Neural progenitor cell (in vitro differentiated cells): ENCODE measurements at regions not wholly inside any gene's neighbourhood (a gene's known extent, or its start where the extent isn't known, plus 50 kb on each side); places are given as distances from the start of the nearest gene placed in this dataset.

Experiments
- DNase-seq: peaks from one replicate; pipeline ENCODE4 v3.0.0-alpha.2; 2016; ENCODE audit warnings: low spot score
- H2AFZ ChIP-seq: fragments of 200-600 bp; sonication (generic); replicated peaks from 2 replicates; pipeline ENCODE4 v1.6.1; 2016; ENCODE audit warnings: antibody characterized with exemption
- H3F3A ChIP-seq: fragments of 200-600 bp; sonication (generic); 2 replicates; pipeline ENCODE4 v1.6.1; 2016; ENCODE audit warnings: antibody characterized with exemption, low read depth
- H3K27ac ChIP-seq: fragments of 200-600 bp; sonication (generic); 2 replicates; pipeline ENCODE4 v1.5.1; 2016; ENCODE audit warnings: mild to moderate bottlenecking
- H3K27me3 ChIP-seq: fragments of 200-600 bp; sonication (generic); 2 replicates; pipeline ENCODE4 v1.6.1; 2016; ENCODE audit warnings: mild to moderate bottlenecking, moderate library complexity
- H3K36me3 ChIP-seq: fragments of 200-600 bp; sonication (generic); 2 replicates; pipeline ENCODE4 v1.5.1; 2016
- H3K4me1 ChIP-seq: fragments of 200-600 bp; sonication (generic); 2 replicates; pipeline ENCODE4 v1.6.1; 2016; ENCODE audit warnings: mixed run types
- H3K4me2 ChIP-seq: fragments of 200-600 bp; sonication (generic); 2 replicates; pipeline ENCODE4 v1.6.1; 2016
- H3K4me3 ChIP-seq: fragments of 200-600 bp; sonication (generic); 2 replicates; pipeline ENCODE4 v1.5.1; 2016
- H3K79me2 ChIP-seq: fragments of 200-600 bp; sonication (generic); 2 replicates; pipeline ENCODE4 v1.6.1; 2016; ENCODE audit warnings: low read depth
- H3K9ac ChIP-seq: fragments of 200-600 bp; sonication (generic); 2 replicates; pipeline ENCODE4 v1.6.1; 2016
- H3K9me3 ChIP-seq: fragments of 200-600 bp; sonication (generic); 2 replicates; pipeline ENCODE4 v1.5.1; 2016; ENCODE audit warnings: low read depth
- H4K20me1 ChIP-seq: fragments of 200-600 bp; sonication (generic); 2 replicates; pipeline ENCODE4 v1.6.1; 2016; ENCODE audit warnings: low read depth
- H3K27ac Mint-ChIP-seq: 3 replicates; pipeline ENCODE4 v1.8.0; 2021; ENCODE audit warnings: mixed read lengths
- H3K27me3 Mint-ChIP-seq: 2 replicates; pipeline ENCODE4 v1.8.0; 2022; ENCODE audit warnings: low read depth, mild to moderate bottlenecking, inconsistent platforms, moderate library complexity, mixed read lengths; ENCODE audit not compliant: insufficient read depth
- H3K36me3 Mint-ChIP-seq: 3 replicates; pipeline ENCODE4 v1.8.0; 2021; ENCODE audit warnings: mixed read lengths
- H3K4me1 Mint-ChIP-seq: 3 replicates; pipeline ENCODE4 v1.8.0; 2021; ENCODE audit warnings: mixed read lengths
- H3K4me3 Mint-ChIP-seq: 3 replicates; pipeline ENCODE4 v1.8.0; 2021; ENCODE audit warnings: mild to moderate bottlenecking, moderate library complexity, mixed read lengths
- H3K9me3 Mint-ChIP-seq: 3 replicates; pipeline ENCODE4 v1.8.0; 2020; ENCODE audit warnings: mixed read lengths
- CTCF ChIP-seq: fragments of 200-600 bp; sonication (generic); IDR thresholded peaks from 2 replicates; pipeline ENCODE4 v1.5.1; 2017; ENCODE audit warnings: antibody characterized with exemption, mild to moderate bottlenecking
- EZH2 ChIP-seq: fragments of 200-600 bp; sonication (generic); IDR thresholded peaks from 2 replicates; pipeline ENCODE4 v1.6.1; 2017; ENCODE audit warnings: antibody characterized with exemption, mild to moderate bottlenecking, moderate library complexity
- EZH2phosphoT487 ChIP-seq: fragments of 200-600 bp; sonication (generic); IDR thresholded peaks from 2 replicates; pipeline ENCODE4 v1.6.1; 2017; ENCODE audit warnings: antibody characterized with exemption

- Histone ChIP-seq H3K4me1 (no peaks in the 10 kb centered on the region), H3K36me3 (no peaks in the 10 kb centered on the region), H3K9ac (no peak overlapping the region), H4K20me1 (peaks cover 3% of the 10 kb centered on the region), H3K79me2 (peaks cover 33% of the 10 kb centered on the region), H3K4me3 (no peak overlapping the region), H3K27ac (no peak overlapping the region), H3K27me3 (no peaks in the 10 kb centered on the region), H3K9me3 (no peaks in the 10 kb centered on the region), H3K4me2 (no peak overlapping the region), H2AFZ (no peak overlapping the region), H3F3A (no peaks in the 10 kb centered on the region)
- Mint-ChIP-seq H3K4me3 (no peak overlapping the region), H3K27ac (no peak overlapping the region), H3K36me3 (peaks cover 8% of the 10 kb centered on the region), H3K9me3 (no peaks in the 10 kb centered on the region), H3K4me1 (peaks cover 2% of the 10 kb centered on the region), H3K27me3 (no peaks in the 10 kb centered on the region)
- no peak for DNase-seq
- no peak for TF ChIP-seq CTCF
- TF ChIP-seq EZH2, result no peak
- no peak for TF ChIP-seq EZH2phosphoT487
Measured at GRCh38 chr19:7410946-7411345, 62.2 kb downstream of the ARHGEF18 start.

GRCh38 chr19:7413629-7414028 lies 64.9 kb downstream of the ARHGEF18 start:
- Histone ChIP-seq H3K9me3 (no peaks in the 10 kb centered on the region), H3K79me2 (peaks cover 46% of the 10 kb centered on the region), H4K20me1 (peaks cover 14% of the 10 kb centered on the region), H3K4me3 (no peak overlapping the region), H3K27me3 (no peaks in the 10 kb centered on the region), H3K4me1 (no peaks in the 10 kb centered on the region), H2AFZ (no peak overlapping the region), H3K36me3 (no peaks in the 10 kb centered on the region), H3K4me2 (no peak overlapping the region), H3F3A (no peaks in the 10 kb centered on the region), H3K27ac (no peak overlapping the region), H3K9ac (no peak overlapping the region)
- Mint-ChIP-seq H3K36me3 (peaks cover 8% of the 10 kb centered on the region), H3K27me3 (peaks cover 2% of the 10 kb centered on the region), H3K4me1 (peaks cover 3% of the 10 kb centered on the region), H3K9me3 (no peaks in the 10 kb centered on the region), H3K4me3 (no peak overlapping the region), H3K27ac (no peak overlapping the region)
- no peak for DNase-seq
- TF ChIP-seq EZH2phosphoT487, result no peak
- no peak for TF ChIP-seq EZH2
- TF ChIP-seq CTCF, result no peak

- Histone ChIP-seq H3K9me3 (no peaks in the 10 kb centered on the region), H3K27me3 (no peaks in the 10 kb centered on the region), H2AFZ (no peak overlapping the region), H3K79me2 (peaks cover 44% of the 10 kb centered on the region), H3K4me3 (no peak overlapping the region), H3K36me3 (no peaks in the 10 kb centered on the region), H4K20me1 (peaks cover 17% of the 10 kb centered on the region), H3K4me1 (no peaks in the 10 kb centered on the region), H3K27ac (no peak overlapping the region), H3K9ac (no peak overlapping the region), H3F3A (no peaks in the 10 kb centered on the region), H3K4me2 (no peak overlapping the region)
- peaks cover 2% of the 10 kb centered on the region for H3K27me3 Mint-ChIP-seq
- peaks cover 3% of the 10 kb centered on the region for H3K4me1 Mint-ChIP-seq
- TF ChIP-seq EZH2 (no peak), CTCF (no peak), EZH2phosphoT487 (no peak)
- H3K4me3 Mint-ChIP-seq, result no peak overlapping the region
- no peak overlapping the region for H3K27ac Mint-ChIP-seq
- H3K36me3 Mint-ChIP-seq, result peaks cover 8% of the 10 kb centered on the region
- H3K9me3 Mint-ChIP-seq, result no peaks in the 10 kb centered on the region
- no peak for DNase-seq
Measured at GRCh38 chr19:7415163-7415856, 66.6 kb downstream of the ARHGEF18 start.
